Ishikawa (cell line): ENCODE measurements at regions not wholly inside any gene's neighbourhood (a gene's known extent, or its start where the extent isn't known, plus 50 kb on each side); places are given as distances from the start of the nearest gene placed in this dataset.

Source experiments
- CEBPB ChIP-seq: IDR thresholded peaks from 2 replicates; pipeline ENCODE4 v1.6.1; 2012
- CREB1 ChIP-seq: IDR thresholded peaks from 2 replicates; pipeline ENCODE4 v1.6.1; 2012; ENCODE audit warnings: low read depth
- EGR1 ChIP-seq: IDR thresholded peaks from 2 replicates; pipeline ENCODE4 v1.6.1; 2012
- EP300 ChIP-seq: IDR thresholded peaks from 2 replicates; pipeline ENCODE4 v1.6.1; 2012; ENCODE audit warnings: borderline replicate concordance
- FOXM1 ChIP-seq: IDR thresholded peaks from 2 replicates; pipeline ENCODE4 v1.6.1; 2012; ENCODE audit warnings: low read depth, borderline replicate concordance
- MAX ChIP-seq: IDR thresholded peaks from 2 replicates; pipeline ENCODE4 v1.6.1; 2012
- NFIC ChIP-seq: IDR thresholded peaks from 2 replicates; pipeline ENCODE4 v1.6.1; 2012
- RAD21 ChIP-seq: IDR thresholded peaks from 2 replicates; pipeline ENCODE4 v1.6.1; 2012; ENCODE audit warnings: low read depth
- TAF1 ChIP-seq: IDR thresholded peaks from 2 replicates; pipeline ENCODE4 v1.6.1; 2012; ENCODE audit warnings: low read depth, mild to moderate bottlenecking
- TCF12 ChIP-seq: IDR thresholded peaks from 2 replicates; pipeline ENCODE4 v1.6.1; 2012; ENCODE audit warnings: low read depth
- TEAD4 ChIP-seq: IDR thresholded peaks from 2 replicates; pipeline ENCODE4 v1.6.1; 2012
- USF1 ChIP-seq: IDR thresholded peaks from 2 replicates; pipeline ENCODE4 v1.6.1; 2012
- YY1 ChIP-seq: IDR thresholded peaks from 2 replicates; pipeline ENCODE4 v1.6.1; 2012; ENCODE audit warnings: low read depth
- ZBTB7A ChIP-seq: IDR thresholded peaks from 2 replicates; pipeline ENCODE4 v1.6.1; 2012; ENCODE audit warnings: low read depth
- TF ChIP-seq, protein P1 (sequence below): IDR thresholded peaks from 2 replicates; pipeline ENCODE4 v1.6.1; 2012; ENCODE audit warnings: low read depth, mild to moderate bottlenecking

GRCh38 chr18:78857314-78858150 is 122.1 kb upstream of the SALL3 start:
- TF ChIP-seq ZBTB7A, result no peak
- TF ChIP-seq CREB1, result no peak
- no peak for TF ChIP-seq MAX
- no peak for TF ChIP-seq USF1
- TF ChIP-seq EGR1, result no peak
- no peak for TF ChIP-seq CEBPB
- no peak for TF ChIP-seq FOXM1
- no peak for TF ChIP-seq YY1
- TF ChIP-seq TAF1, result no peak
- TF ChIP-seq RAD21, result no peak
- no peak for TF ChIP-seq EP300
- no peak for TF ChIP-seq NFIC
- TF ChIP-seq, protein P1, sequence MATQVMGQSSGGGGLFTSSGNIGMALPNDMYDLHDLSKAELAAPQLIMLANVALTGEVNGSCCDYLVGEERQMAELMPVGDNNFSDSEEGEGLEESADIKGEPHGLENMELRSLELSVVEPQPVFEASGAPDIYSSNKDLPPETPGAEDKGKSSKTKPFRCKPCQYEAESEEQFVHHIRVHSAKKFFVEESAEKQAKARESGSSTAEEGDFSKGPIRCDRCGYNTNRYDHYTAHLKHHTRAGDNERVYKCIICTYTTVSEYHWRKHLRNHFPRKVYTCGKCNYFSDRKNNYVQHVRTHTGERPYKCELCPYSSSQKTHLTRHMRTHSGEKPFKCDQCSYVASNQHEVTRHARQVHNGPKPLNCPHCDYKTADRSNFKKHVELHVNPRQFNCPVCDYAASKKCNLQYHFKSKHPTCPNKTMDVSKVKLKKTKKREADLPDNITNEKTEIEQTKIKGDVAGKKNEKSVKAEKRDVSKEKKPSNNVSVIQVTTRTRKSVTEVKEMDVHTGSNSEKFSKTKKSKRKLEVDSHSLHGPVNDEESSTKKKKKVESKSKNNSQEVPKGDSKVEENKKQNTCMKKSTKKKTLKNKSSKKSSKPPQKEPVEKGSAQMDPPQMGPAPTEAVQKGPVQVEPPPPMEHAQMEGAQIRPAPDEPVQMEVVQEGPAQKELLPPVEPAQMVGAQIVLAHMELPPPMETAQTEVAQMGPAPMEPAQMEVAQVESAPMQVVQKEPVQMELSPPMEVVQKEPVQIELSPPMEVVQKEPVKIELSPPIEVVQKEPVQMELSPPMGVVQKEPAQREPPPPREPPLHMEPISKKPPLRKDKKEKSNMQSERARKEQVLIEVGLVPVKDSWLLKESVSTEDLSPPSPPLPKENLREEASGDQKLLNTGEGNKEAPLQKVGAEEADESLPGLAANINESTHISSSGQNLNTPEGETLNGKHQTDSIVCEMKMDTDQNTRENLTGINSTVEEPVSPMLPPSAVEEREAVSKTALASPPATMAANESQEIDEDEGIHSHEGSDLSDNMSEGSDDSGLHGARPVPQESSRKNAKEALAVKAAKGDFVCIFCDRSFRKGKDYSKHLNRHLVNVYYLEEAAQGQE, result no peak
- TF ChIP-seq TEAD4, result no peak
- no peak for TF ChIP-seq TCF12

- TF ChIP-seq ZBTB7A (no peak), TCF12 (no peak)
Observed at GRCh38 chr18:78859686-78860085, 119.9 kb upstream of the SALL3 start.

- TF ChIP-seq EP300 (no peak), ZBTB7A (no peak), TEAD4 (no peak), CREB1 (no peak), MAX (no peak), TAF1 (no peak)
Observed at GRCh38 chr18:78860117-78860516, 119.5 kb upstream of the SALL3 start.

- no peak for TF ChIP-seq TAF1
- no peak for TF ChIP-seq FOXM1
- no peak for TF ChIP-seq TCF12
- TF ChIP-seq MAX, result no peak
Observed at GRCh38 chr18:78861116-78861515, 118.5 kb upstream of the SALL3 start.

DNA sequence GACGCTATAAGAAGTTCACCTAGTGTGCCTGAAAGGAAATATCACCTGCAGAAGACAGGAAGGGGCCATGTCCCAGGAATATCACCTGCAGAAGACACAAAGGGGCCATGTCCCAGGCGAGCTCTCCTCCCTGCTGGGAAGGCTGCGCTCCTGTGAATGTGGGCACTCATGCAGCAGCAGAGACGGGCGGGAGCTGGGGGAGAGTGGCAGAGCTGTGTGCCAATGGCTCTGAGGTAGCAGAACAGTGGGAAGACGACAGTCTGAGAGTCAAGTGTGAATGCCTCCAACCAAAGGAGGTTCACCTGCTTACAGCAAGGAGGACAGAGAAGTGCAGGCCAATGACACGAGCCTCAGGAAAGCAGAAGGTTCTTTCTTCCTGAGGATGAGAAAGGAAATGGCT is 117.9 kb upstream of the SALL3 start:
- no peak for TF ChIP-seq YY1
- no peak for TF ChIP-seq EGR1
- TF ChIP-seq TCF12, result no peak
- no peak for TF ChIP-seq CEBPB
- no peak for TF ChIP-seq RAD21
- no peak for TF ChIP-seq TEAD4
- TF ChIP-seq CREB1, result no peak
- no peak for TF ChIP-seq MAX
- TF ChIP-seq FOXM1, result no peak

- TF ChIP-seq TEAD4 (no peak), USF1 (peak; percentile 39)
Observed at GRCh38 chr18:78862395-78862794, 117.2 kb upstream of the SALL3 start.

GRCh38 chr18:78865056-78865598 is 114.5 kb upstream of the SALL3 start:
- TF ChIP-seq TAF1 (no peak), TEAD4 (no peak), ZBTB7A (no peak), TCF12 (no peak), MAX (no peak), CEBPB (no peak), CREB1 (no peak), FOXM1 (no peak), RAD21 (no peak), EP300 (no peak), USF1 (no peak), YY1 (no peak), EGR1 (no peak), NFIC (no peak)
- TF ChIP-seq, protein P1, result no peak
